Transverse colon (tissue), 3 donors: ENCODE measurements at regions not wholly inside any gene's neighbourhood (a gene's known extent, or its start where the extent isn't known, plus 50 kb on each side); places are given as distances from the start of the nearest gene placed in this dataset.

ENCODE experiments used
- POLR2A ChIP-seq: fragments of 450-650 bp; IDR thresholded peaks from one replicate; pipeline ENCODE4 v1.6.1; 2016; ENCODE audit warnings: antibody characterized with exemption, mild to moderate bottlenecking, moderate library complexity
- TF ChIP-seq, protein P1 (sequence below), 5 experiments: fragments of 200-600 bp in 3 of 5; fragments of 450-650 bp in 2 of 5; sonication (generic) in 3 of 5; IDR thresholded peaks; 1 replicate in 2 of 5; 2 replicates in 3 of 5; pipeline ENCODE4 v1.5.1; 2016 to 2017; ENCODE audit warnings: antibody characterized with exemption in 5 of 5, inconsistent platforms in 3 of 5, mild to moderate bottlenecking in 2 of 5, moderate library complexity in 1 of 5

GRCh38 chr15:77738441-77739302, 106.0 kb upstream of the LINGO1 start:
- no peak for TF ChIP-seq POLR2A
- TF ChIP-seq, protein P1, sequence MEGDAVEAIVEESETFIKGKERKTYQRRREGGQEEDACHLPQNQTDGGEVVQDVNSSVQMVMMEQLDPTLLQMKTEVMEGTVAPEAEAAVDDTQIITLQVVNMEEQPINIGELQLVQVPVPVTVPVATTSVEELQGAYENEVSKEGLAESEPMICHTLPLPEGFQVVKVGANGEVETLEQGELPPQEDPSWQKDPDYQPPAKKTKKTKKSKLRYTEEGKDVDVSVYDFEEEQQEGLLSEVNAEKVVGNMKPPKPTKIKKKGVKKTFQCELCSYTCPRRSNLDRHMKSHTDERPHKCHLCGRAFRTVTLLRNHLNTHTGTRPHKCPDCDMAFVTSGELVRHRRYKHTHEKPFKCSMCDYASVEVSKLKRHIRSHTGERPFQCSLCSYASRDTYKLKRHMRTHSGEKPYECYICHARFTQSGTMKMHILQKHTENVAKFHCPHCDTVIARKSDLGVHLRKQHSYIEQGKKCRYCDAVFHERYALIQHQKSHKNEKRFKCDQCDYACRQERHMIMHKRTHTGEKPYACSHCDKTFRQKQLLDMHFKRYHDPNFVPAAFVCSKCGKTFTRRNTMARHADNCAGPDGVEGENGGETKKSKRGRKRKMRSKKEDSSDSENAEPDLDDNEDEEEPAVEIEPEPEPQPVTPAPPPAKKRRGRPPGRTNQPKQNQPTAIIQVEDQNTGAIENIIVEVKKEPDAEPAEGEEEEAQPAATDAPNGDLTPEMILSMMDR (IDR thresholded peaks at IDR 0.05), result no peak
